DND-41 (cell line): ENCODE measurements at regions not wholly inside any gene's neighbourhood (a gene's known extent, or its start where the extent isn't known, plus 50 kb on each side); places are given as distances from the start of the nearest gene placed in this dataset.
"Not testable (repeated sequence)": the region's sequence is repeated elsewhere in the genome, so short reads cannot be mapped to it uniquely, and the experiment has no call there.

Source experiments
- CTCF ChIP-seq: IDR thresholded peaks from 2 replicates; pipeline ENCODE4 v1.5.1; 2012; ENCODE audit warnings: borderline replicate concordance, low read length, moderate library complexity, mild to moderate bottlenecking; ENCODE audit not compliant: poor library complexity, severe bottlenecking; ENCODE audit errors: extremely low read depth
- EZH2 ChIP-seq: IDR thresholded peaks from 3 replicates; pipeline ENCODE4 v1.6.1; 2012; ENCODE audit warnings: borderline replicate concordance, low read depth, mild to moderate bottlenecking, moderate library complexity, low read length, inconsistent platforms; ENCODE audit not compliant: severe bottlenecking

GRCh38 chr10:32135796-32136195, 79.6 kb upstream of the KIF5B start:
- not testable (repeated sequence) for TF ChIP-seq CTCF, EZH2
